ENCODE measurements at regions not wholly inside any gene's neighbourhood (a gene's known extent, or its start where the extent isn't known, plus 50 kb on each side); places are given as distances from the start of the nearest gene placed in this dataset.

DNA sequence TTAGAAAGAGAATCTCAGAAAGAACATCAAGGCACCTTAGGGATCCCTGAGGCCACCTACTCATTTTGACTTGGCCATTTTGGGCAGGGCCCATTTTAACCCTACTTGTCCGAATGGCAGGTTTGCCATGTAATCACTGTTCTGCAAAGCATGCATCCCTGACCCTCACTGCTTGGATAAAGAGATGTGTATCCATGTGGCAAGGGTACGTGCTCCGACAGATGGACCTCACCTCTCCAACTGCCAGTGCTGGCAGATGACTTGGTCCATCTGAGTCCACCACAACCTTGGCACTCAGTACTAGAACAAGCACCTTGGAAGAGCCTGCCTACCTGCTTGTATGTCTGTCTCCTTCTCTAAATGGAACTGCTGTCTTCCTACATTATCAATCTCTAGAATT is 139.4 kb downstream of the SPATA19 start:
- H2AFZ ChIP-seq (ENCODE audit: low read depth, low read length), result no peak overlapping the region
- H3K79me2 ChIP-seq (replicated peaks; ENCODE audit: insufficient read depth, low read length), result no peaks in the 10 kb centered on the region
- H3K9ac ChIP-seq (ENCODE audit: low read length), result no peak overlapping the region
- H3K36me3 ChIP-seq (ENCODE audit: insufficient read depth, low read length), result no peaks in the 10 kb centered on the region
- H3K27me3 ChIP-seq (ENCODE audit: insufficient read depth, low read depth, low read length), result no peaks in the 10 kb centered on the region
- H3K9me2 ChIP-seq (ENCODE audit: insufficient read depth, low read length), result no peaks in the 10 kb centered on the region
- H4K20me1 ChIP-seq (ENCODE audit: insufficient read depth), result no peaks in the 10 kb centered on the region
- TF ChIP-seq, protein P1, sequence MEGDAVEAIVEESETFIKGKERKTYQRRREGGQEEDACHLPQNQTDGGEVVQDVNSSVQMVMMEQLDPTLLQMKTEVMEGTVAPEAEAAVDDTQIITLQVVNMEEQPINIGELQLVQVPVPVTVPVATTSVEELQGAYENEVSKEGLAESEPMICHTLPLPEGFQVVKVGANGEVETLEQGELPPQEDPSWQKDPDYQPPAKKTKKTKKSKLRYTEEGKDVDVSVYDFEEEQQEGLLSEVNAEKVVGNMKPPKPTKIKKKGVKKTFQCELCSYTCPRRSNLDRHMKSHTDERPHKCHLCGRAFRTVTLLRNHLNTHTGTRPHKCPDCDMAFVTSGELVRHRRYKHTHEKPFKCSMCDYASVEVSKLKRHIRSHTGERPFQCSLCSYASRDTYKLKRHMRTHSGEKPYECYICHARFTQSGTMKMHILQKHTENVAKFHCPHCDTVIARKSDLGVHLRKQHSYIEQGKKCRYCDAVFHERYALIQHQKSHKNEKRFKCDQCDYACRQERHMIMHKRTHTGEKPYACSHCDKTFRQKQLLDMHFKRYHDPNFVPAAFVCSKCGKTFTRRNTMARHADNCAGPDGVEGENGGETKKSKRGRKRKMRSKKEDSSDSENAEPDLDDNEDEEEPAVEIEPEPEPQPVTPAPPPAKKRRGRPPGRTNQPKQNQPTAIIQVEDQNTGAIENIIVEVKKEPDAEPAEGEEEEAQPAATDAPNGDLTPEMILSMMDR (IDR thresholded peaks at IDR 0.05; ENCODE audit: poor library complexity, severe bottlenecking), result no peak
- H3F3A ChIP-seq (ENCODE audit: insufficient read depth, low read length, poor library complexity, severe bottlenecking), result no peaks in the 10 kb centered on the region
- no peak overlapping the region for H3K27ac ChIP-seq (ENCODE audit: low read length)
- no peak overlapping the region for H3K4me2 ChIP-seq (ENCODE audit: low read length)
- H3K4me3 ChIP-seq (ENCODE audit: low read length), result no peak overlapping the region
- H3K9me3 ChIP-seq (ENCODE audit: low read length), result no peaks in the 10 kb centered on the region

- Histone ChIP-seq H3K79me2 (replicated peaks; ENCODE audit: insufficient read depth, low read length) (no peaks in the 10 kb centered on the region), H3K9ac (ENCODE audit: low read length) (no peak overlapping the region), H3K4me2 (ENCODE audit: low read length) (no peak overlapping the region), H4K20me1 (ENCODE audit: insufficient read depth) (no peaks in the 10 kb centered on the region), H3K9me2 (ENCODE audit: insufficient read depth, low read length) (no peaks in the 10 kb centered on the region), H3K36me3 (ENCODE audit: insufficient read depth, low read length) (no peaks in the 10 kb centered on the region), H3K27ac (ENCODE audit: low read length) (peak overlapping the region; percentile 5), H3F3A (ENCODE audit: insufficient read depth, low read length, poor library complexity, severe bottlenecking) (no peaks in the 10 kb centered on the region), H3K27me3 (ENCODE audit: insufficient read depth, low read depth, low read length) (no peaks in the 10 kb centered on the region), H3K4me3 (ENCODE audit: low read length) (no peak overlapping the region), H3K9me3 (ENCODE audit: low read length) (no peaks in the 10 kb centered on the region), H2AFZ (ENCODE audit: low read depth, low read length) (no peak overlapping the region)
- TF ChIP-seq, protein P1 (IDR thresholded peaks at IDR 0.05; ENCODE audit: poor library complexity, severe bottlenecking), result no peak
- TF ChIP-seq EP300 (conservative IDR thresholded peaks at IDR 0.05; ENCODE audit: poor library complexity, severe bottlenecking), result no peak
- no peak for TF ChIP-seq MXI1 (conservative IDR thresholded peaks at IDR 0.05; ENCODE audit: poor library complexity, severe bottlenecking)
- no peak for TF ChIP-seq REST (IDR thresholded peaks at IDR 0.05; ENCODE audit: borderline replicate concordance)
- TF ChIP-seq POLR2AphosphoS5 (IDR thresholded peaks at IDR 0.05), result no peak
- no peak for TF ChIP-seq TAF1 (IDR thresholded peaks at IDR 0.05; ENCODE audit: low read depth)
- no peak for TF ChIP-seq EZH2 (IDR thresholded peaks at IDR 0.05; ENCODE audit: borderline replicate concordance, insufficient read depth, low read length, poor library complexity, severe bottlenecking)
- no peak for TF ChIP-seq SMC3 (conservative IDR thresholded peaks at IDR 0.05; ENCODE audit: poor library complexity)
- no peak for TF ChIP-seq RAD21 (conservative IDR thresholded peaks at IDR 0.05)
Measured at GRCh38 chr11:133705074-133705648, 140.2 kb downstream of the SPATA19 start.

Data from neural cell (in vitro differentiated cells).